SJSA1 (cell line): ENCODE measurements at regions not wholly inside any gene's neighbourhood (a gene's known extent, or its start where the extent isn't known, plus 50 kb on each side); places are given as distances from the start of the nearest gene placed in this dataset.

ENCODE experiments used
- DNase-seq, 2 experiments: peaks; one replicate each; pipeline ENCODE4 v3.0.0-alpha.2; 2015 to 2020; ENCODE audit warnings: low spot score in 2 of 2, low read depth in 1 of 2
- H3K27ac ChIP-seq: fragments of 250-450 bp; sonication (Bioruptor Pico); 2 replicates; pipeline ENCODE4 v1.5.1; 2020; ENCODE audit warnings: mild to moderate bottlenecking, moderate library complexity
- H3K27me3 ChIP-seq: fragments of 250-450 bp; sonication (Bioruptor Pico); replicated peaks from 2 replicates; pipeline ENCODE4 v1.5.1; 2020; ENCODE audit warnings: mild to moderate bottlenecking, moderate library complexity
- H3K36me3 ChIP-seq: fragments of 250-450 bp; sonication (Bioruptor Pico); 2 replicates; pipeline ENCODE4 v1.5.1; 2020; ENCODE audit warnings: mild to moderate bottlenecking
- H3K4me1 ChIP-seq: fragments of 250-450 bp; sonication (Bioruptor Pico); replicated peaks from 2 replicates; pipeline ENCODE4 v1.6.1; 2021; ENCODE audit warnings: mild to moderate bottlenecking
- H3K4me3 ChIP-seq: fragments of 250-450 bp; sonication (Bioruptor Pico); 2 replicates; pipeline ENCODE4 v1.5.1; 2020; ENCODE audit warnings: mild to moderate bottlenecking
- H3K9me3 ChIP-seq: fragments of 250-450 bp; sonication (Bioruptor Pico); replicated peaks from 2 replicates; pipeline ENCODE4 v1.5.1; 2020; ENCODE audit warnings: mild to moderate bottlenecking

DNA sequence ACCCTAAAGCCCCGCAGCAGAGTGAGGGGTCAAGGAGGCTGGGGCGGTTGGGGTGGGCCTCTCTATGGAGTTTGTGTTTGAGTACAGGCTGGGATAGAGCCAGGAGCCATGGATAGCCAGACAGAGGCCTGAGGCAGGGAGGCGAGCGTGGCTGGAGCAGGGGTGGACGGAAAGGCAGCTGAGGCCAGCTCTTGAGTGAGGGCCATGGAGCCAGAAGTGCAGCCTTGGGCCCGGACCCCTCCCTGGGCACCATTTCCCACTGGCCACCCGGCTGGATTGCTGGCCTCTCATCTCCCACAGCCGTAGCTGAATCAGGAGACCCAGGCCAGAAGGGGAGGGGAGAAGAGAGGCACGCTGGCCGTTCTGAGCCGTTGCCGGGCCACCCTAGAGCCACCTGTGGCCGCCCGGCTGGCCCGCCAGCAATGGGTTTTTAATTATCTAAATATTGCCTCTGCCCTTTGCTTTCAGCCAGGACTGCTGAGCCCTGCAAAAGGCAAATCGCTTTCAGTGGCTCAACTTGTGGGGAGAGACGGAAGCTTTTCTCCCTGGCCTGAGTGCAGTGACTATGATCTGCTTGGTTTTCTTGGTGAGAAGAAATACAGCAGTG lies 75.2 kb upstream of the GSE1 start:
- H3K4me3 ChIP-seq = no peak overlapping the region
- H3K4me1 ChIP-seq = peaks cover 15% of the 10 kb centered on the region
- no peaks in the 10 kb centered on the region; the same call in 1 of the 2 replicates for H3K36me3 ChIP-seq
- H3K9me3 ChIP-seq = 0 out of 2 replicates have a peak, but pooled peaks cover 6% of the 10 kb centered on the region
- no peak overlapping the region for H3K27ac ChIP-seq
- no peak for DNase-seq
- H3K27me3 ChIP-seq = no peaks in the 10 kb centered on the region

DNA sequence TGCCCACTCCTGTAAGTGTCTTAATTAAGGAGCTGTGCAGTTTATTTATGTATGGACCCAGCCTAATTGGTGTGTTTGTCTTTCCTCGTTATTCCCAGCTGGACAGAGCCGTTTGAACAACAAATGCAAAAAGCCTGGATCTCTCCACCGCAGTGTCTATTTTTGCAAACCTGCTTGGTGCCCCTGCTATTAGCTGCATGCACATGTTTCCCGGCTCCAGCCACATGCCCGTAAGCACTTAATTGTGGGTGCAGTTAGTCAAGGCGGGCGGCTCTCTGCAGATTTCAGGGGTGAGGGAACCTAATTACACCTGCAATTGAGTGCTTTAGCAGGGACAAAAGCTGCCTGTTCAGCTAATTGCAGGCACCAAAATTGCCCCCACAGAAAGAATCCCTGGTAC lies 74.0 kb upstream of the GSE1 start:
- no peak for DNase-seq
- Histone ChIP-seq H3K36me3 (no peaks in the 10 kb centered on the region; the same call in 1 of the 2 replicates), H3K4me3 (no peak overlapping the region), H3K9me3 (0 out of 2 replicates have a peak, but pooled peaks cover 6% of the 10 kb centered on the region), H3K27ac (no peak overlapping the region), H3K27me3 (no peaks in the 10 kb centered on the region), H3K4me1 (peaks cover 26% of the 10 kb centered on the region)

DNA sequence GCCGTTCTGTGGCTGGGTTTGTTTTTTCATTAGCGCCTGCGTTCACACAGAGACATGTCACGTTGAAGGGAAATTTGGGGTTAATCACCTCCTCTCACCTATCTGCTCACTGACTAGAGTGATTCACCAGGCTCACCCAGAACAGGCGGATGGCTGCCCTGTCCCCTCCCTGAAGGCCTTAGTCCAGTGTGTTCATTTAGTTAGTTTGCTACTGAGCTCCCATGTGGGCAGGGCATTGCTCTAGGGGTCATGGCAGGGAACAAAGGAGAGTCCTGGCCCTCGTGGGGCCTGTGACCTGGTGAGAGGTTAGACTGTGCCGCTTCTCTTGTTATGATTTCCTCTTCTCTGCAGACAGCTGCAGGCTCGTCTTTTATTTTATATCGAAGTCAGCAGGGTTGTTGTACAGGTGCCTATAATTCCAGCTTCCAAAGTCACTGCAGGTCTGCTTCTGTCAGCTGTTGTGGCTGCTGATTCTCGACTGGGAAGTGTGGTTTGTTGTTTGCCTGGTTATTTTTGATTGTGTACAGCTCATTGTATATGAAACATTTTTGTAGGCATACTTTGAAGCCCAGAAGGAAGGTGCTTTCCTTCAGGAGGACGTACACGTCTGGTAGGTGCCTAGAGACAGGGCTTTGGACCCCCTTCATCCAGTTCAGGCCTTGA lies 73.4 kb upstream of the GSE1 start:
- Histone ChIP-seq H3K36me3 (no peaks in the 10 kb centered on the region; the same call in 1 of the 2 replicates), H3K4me1 (peaks cover 27% of the 10 kb centered on the region), H3K27ac (no peak overlapping the region), H3K27me3 (no peaks in the 10 kb centered on the region), H3K9me3 (0 out of 2 replicates have a peak, but pooled peaks cover 6% of the 10 kb centered on the region), H3K4me3 (no peak overlapping the region)
- DNase-seq = no peak

DNA sequence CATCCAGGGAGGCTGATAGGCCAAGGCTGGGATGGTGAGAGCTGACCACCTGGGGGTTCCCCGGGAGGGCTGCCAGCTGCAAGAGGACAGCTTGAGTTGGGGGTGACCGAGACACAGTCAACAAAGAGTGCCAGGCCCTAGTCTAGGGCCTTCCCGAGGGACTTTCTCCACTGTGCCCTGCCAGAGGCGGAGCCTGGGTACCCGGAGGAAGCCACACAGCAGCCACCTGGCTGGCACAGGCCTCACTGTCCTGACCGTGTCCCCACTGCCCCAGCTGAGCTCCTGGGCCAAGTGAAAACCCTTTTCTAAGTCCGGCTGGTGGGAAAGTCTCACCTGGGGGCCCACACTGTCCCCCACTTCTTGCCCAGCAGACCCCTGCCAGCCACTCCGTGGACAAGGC lies 71.9 kb upstream of the GSE1 start:
- 0 out of 2 replicates have a peak, but pooled peaks cover 6% of the 10 kb centered on the region for H3K9me3 ChIP-seq
- no peaks in the 10 kb centered on the region; the same call in 1 of the 2 replicates for H3K36me3 ChIP-seq
- no peak overlapping the region for H3K4me3 ChIP-seq
- no peak overlapping the region for H3K27ac ChIP-seq
- DNase-seq = no peak
- H3K4me1 ChIP-seq = peaks cover 27% of the 10 kb centered on the region
- no peaks in the 10 kb centered on the region for H3K27me3 ChIP-seq

DNA sequence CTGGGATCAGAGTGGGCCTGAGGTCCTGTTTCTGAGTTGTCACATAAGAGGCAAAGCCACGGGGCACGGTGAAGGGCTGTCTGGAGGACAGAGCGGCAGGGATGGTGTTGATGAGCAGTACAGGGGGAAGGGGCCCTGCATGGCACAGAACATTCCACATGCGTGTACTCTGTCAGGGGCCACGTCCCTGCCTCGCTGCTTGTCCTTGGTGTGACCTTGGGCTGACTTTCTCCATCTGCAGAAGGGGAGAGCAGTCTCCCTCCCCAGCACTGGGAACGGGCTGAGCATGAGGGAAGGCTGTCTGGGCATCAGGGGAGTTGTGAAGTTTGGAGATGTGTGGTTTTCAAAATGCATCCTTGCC lies 71.5 kb upstream of the GSE1 start:
- no peak for DNase-seq
- H3K9me3 ChIP-seq = 0 out of 2 replicates have a peak, but pooled peaks cover 6% of the 10 kb centered on the region

DNA sequence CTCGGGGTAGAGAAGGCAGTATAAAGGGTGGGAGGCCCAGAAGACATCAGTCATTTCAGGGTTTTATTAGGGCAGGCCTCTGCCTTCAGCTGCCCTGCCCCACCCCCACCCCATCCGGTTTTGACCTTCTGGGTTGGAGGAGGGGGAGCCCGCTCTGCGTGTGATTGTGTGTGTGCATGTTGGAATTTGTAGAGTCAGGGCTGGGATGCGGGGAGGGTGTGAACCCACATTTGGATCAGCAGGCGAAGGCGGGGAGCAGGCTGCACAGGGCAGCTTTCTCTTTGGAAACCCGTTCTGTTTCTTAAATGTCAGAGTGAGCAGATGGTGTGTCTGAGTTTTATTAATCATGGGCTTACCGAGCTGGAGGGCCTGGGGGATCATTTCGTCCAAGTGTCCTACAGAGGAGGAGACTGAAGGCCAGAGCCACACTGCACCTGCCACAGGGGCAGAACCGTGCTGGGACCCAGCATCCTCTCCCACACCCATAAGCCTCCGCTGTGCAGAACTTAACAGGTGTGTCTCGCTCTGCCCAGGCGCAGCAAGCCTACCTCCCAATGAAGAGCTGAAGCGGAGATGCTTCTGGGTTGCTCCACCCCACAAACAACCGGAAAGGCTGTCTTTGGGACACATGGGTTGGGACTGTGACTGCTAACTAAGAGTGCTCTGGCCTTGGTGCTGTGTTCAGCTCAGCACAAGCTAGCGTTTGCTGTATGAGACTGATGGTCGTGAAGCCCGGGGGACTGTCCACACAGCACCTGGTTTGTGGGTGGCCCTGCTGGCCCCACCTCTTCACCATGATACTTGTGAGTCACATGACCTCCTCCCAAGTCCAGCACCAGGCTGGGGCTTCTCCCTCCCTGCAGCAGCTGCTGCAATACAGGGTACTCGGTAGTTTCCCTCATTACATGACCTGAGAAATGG lies 70.9 kb upstream of the GSE1 start:
- H3K4me1 ChIP-seq = peaks cover 27% of the 10 kb centered on the region
- H3K4me3 ChIP-seq = no peak overlapping the region
- H3K27me3 ChIP-seq = no peaks in the 10 kb centered on the region
- no peaks in the 10 kb centered on the region; the same call in 1 of the 2 replicates for H3K36me3 ChIP-seq
- H3K9me3 ChIP-seq = 0 out of 2 replicates have a peak, but pooled peaks cover 6% of the 10 kb centered on the region
- no peak overlapping the region for H3K27ac ChIP-seq
- no peak for DNase-seq

More for the DNA sequence above, 71.5 kb upstream of the GSE1 start:
- Histone ChIP-seq H3K27me3 (no peaks in the 10 kb centered on the region), H3K4me3 (no peak overlapping the region), H3K27ac (no peak overlapping the region), H3K4me1 (peaks cover 27% of the 10 kb centered on the region), H3K36me3 (no peaks in the 10 kb centered on the region; the same call in 1 of the 2 replicates)

DNA sequence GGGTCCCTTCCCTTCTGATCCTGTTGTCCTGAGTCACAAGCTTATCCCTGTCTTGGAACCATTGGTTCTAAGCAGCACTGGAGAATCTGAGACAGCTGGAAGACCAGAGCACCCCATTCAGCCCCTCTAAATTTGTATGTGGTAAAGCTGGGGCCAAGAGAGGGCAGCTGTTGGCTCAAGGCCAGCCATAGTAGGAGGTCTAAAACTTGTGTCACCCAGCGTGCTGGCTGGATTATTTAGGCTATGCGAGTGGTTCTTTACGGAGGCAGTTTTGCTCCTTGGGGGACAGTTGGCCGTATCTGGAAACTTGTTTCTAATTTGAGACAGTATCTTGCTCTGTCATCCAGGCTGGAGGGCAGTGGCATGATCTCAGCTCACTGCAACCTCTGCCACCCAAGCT lies 69.6 kb upstream of the GSE1 start:
- H3K27ac ChIP-seq = no peak overlapping the region
- peak in 1 of 2 experiments; percentile 28 for DNase-seq
- H3K4me1 ChIP-seq = peaks cover 27% of the 10 kb centered on the region
- no peak overlapping the region for H3K4me3 ChIP-seq
- H3K36me3 ChIP-seq = no peaks in the 10 kb centered on the region; the same call in 1 of the 2 replicates
- H3K9me3 ChIP-seq = 0 out of 2 replicates have a peak, but pooled peaks cover 6% of the 10 kb centered on the region
- H3K27me3 ChIP-seq = no peaks in the 10 kb centered on the region

DNA sequence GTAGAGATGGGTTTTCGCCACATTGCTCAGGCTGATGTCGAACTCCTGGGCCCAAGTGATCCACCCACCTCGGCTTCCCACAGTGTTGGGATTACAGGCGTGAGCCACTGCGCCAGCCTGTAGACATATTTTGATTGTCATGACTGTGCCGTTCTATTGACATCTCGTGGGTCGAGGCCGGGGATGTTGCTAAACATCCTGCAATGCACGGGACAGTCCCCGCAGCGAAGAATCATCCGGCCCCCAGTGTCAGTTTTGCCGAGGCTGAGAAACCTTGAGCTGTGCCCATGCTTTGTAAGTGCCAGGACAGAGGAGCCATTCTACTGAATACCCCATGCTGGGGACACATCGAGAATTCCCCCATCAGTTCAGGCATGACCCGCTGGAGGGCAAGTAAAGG lies 69.1 kb upstream of the GSE1 start:
- no peaks in the 10 kb centered on the region; the same call in 1 of the 2 replicates for H3K36me3 ChIP-seq
- peaks cover 27% of the 10 kb centered on the region for H3K4me1 ChIP-seq
- no peak overlapping the region for H3K4me3 ChIP-seq
- DNase-seq = no peak
- no peaks in the 10 kb centered on the region for H3K27me3 ChIP-seq
- H3K9me3 ChIP-seq = 0 out of 2 replicates have a peak, but pooled peaks cover 6% of the 10 kb centered on the region
- no peak overlapping the region for H3K27ac ChIP-seq

DNA sequence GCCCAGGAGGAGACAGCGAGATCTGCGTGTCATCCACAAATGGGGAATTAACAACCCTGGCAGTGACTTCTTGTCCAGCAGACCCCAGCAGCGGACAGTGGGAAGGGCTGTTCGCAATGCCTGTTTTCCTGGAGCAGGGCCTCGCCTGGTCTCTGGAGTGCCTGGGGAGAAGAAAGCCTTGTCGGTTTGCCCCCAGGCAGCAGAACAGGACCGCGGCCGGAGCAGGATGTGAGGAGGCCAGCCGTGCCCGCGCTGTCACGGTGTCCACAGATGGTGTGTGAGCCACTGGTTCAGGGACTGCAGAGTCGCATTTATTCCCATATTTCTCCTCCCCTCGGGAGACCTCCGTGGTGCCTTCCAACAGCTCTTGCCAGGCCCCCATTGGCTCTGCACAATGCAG lies 68.5 kb upstream of the GSE1 start:
- H3K36me3 ChIP-seq = no peaks in the 10 kb centered on the region; the same call in 1 of the 2 replicates
- H3K4me3 ChIP-seq = no peak overlapping the region
- H3K4me1 ChIP-seq = peaks cover 27% of the 10 kb centered on the region
- H3K27me3 ChIP-seq = no peaks in the 10 kb centered on the region
- 0 out of 2 replicates have a peak, but pooled peaks cover 3% of the 10 kb centered on the region for H3K9me3 ChIP-seq
- DNase-seq = no peak
- H3K27ac ChIP-seq = no peak overlapping the region

DNA sequence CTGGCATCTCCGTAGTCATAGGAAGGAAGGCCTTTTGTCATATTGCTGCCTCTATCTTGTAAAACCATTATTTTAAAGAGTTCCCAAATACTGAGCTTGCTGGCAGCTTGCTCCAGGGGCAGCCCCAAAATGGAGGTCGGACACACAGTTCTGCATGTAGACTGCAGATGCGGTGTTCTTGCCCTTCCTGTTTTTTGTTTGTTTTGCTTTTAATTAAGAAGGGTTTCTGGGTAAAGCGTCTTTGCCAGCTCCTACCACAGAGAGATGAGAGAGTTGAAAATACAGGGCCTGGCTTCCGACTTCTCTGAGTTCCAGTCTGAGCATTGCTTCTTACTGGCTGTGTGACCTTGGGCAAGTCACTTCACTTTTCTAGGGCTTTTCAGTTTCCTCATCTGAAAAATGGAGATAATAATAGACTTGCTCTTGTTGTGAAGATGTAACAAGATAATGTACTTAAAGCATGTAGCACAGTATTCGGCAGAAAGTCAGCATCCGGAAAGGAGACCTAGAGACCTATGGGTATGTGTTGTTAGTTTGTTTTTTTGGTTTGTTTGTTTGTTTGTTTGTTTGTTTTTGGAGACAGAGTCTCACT lies 67.8 kb upstream of the GSE1 start:
- H3K4me3 ChIP-seq = no peak overlapping the region
- no peaks in the 10 kb centered on the region; the same call in 1 of the 2 replicates for H3K36me3 ChIP-seq
- H3K27ac ChIP-seq = no peak overlapping the region
- H3K4me1 ChIP-seq = peaks cover 27% of the 10 kb centered on the region
- no peak for DNase-seq
- H3K27me3 ChIP-seq = no peaks in the 10 kb centered on the region
- H3K9me3 ChIP-seq = no peaks in the 10 kb centered on the region

DNA sequence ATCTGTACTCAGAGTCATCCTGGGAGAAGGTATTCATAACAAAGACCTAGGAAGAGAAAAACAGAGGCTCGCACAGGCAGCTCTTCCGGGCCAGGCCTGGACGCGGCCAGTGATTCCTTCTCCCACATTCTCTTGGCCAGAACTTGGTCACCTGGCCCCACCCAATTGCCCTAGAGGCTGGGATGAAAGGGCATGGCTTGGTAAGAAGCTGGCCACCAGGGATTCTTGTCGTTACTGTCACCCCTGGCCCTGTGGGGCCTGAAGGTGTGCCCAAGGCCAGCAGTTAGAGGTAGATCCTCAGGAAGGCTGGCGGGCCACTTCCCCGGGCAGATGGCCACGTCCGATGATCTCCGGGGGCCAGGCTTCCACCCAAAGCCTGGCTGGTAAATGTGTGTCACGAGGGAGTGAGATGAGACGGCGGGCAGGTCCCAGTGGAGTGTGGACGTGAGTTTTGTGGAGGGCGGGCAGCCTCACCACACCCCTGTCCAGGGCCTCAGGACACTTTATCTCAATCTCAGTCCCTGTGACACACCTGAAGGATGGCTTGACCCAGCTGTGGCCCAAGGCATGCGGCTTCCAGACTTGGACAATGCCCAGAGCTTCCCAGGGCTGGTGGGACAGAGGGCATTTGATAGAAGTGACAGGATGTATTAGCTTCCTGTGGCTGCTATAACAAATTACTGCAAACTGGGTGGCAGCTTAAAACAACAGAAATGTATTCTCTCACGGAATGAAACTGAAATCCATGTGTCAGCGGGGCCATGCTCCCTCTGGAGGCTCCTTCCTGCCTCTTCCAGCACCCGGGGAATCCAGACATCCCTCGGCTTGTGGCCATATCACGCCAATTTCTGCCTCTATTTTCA lies 66.3 kb upstream of the GSE1 start:
- H3K4me3 ChIP-seq = no peak overlapping the region
- H3K4me1 ChIP-seq = peaks cover 22% of the 10 kb centered on the region
- H3K36me3 ChIP-seq = no peaks in the 10 kb centered on the region
- no peak for DNase-seq
- no peaks in the 10 kb centered on the region for H3K9me3 ChIP-seq
- H3K27ac ChIP-seq = no peak overlapping the region
- no peaks in the 10 kb centered on the region for H3K27me3 ChIP-seq

DNA sequence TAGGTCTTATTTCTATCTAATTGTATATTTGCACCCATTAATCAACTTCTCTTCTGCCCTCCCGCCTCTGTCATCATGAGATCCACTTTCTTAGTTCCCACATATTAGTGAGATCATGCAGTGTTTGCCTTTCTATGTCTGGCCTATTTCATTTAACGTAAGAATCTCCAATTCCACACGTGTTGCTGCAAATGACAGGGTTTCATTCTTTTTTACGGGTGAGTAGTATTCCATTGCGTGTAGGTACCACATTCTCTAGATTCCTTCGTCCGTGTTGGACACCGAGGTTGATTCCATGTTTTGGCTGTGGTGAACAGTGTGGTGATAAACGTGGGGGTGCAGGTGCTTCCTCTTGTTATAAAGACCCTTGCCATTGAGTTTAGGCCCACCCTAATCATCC lies 64.7 kb upstream of the GSE1 start:
- no peaks in the 10 kb centered on the region for H3K9me3 ChIP-seq
- H3K4me1 ChIP-seq = peaks cover 13% of the 10 kb centered on the region
- no peaks in the 10 kb centered on the region for H3K27me3 ChIP-seq
- H3K27ac ChIP-seq = no peak overlapping the region
- DNase-seq = no peak
- no peak overlapping the region for H3K4me3 ChIP-seq
- H3K36me3 ChIP-seq = no peaks in the 10 kb centered on the region; the same call in 1 of the 2 replicates
